IMR-90 (cell line): ENCODE measurements at regions not wholly inside any gene's neighbourhood (a gene's known extent, or its start where the extent isn't known, plus 50 kb on each side); places are given as distances from the start of the nearest gene placed in this dataset.

Experiments used
- ATAC-seq: fragments of 200-7000 bp; cut with Tn5 transposase; 2 replicates; pipeline ENCODE4 v1.9.1; 2020; ENCODE audit warnings: low read depth, mild to moderate bottlenecking, moderate library complexity
- BruUV-seq: library from RNA; stranded (reverse); fragments of 400-500 nt; replicated peaks from 2 replicates; lab custom pipeline; 2021; lab: Mats Ljungman, UMichigan
- CTCF ChIA-PET: fragments of 300-600 bp; formaldehyde crosslinking; extraction: SDS; loops from one replicate; lab custom pipeline; 2021; ENCODE audit warnings: antibody characterized with exemption; lab: Yijun Ruan, JAX
- POLR2A ChIA-PET: fragments of 300-600 bp; sonication (Branson Sonifier 250); formaldehyde crosslinking; loops from one replicate; lab custom pipeline; 2022; ENCODE audit warnings: antibody characterized with exemption; ENCODE audit not compliant: unreplicated experiment; lab: Charles Lee
- DNase-seq: peaks from one replicate; pipeline ENCODE4 v3.0.0; 2013
- H2AFZ ChIP-seq: replicated peaks from 2 replicates; pipeline ENCODE3; 2013; ENCODE audit warnings: low read length, mild to moderate bottlenecking; ENCODE audit not compliant: poor library complexity
- H2AK5ac ChIP-seq: 2 replicates; pipeline ENCODE4 v1.6.1; 2013; ENCODE audit warnings: low read depth, low read length, inconsistent platforms
- H2AK9ac ChIP-seq: replicated peaks from 2 replicates; pipeline ENCODE3; 2013; ENCODE audit warnings: mild to moderate bottlenecking, low read depth, low read length, moderate library complexity; ENCODE audit not compliant: poor library complexity
- H2BK120ac ChIP-seq: 2 replicates; pipeline ENCODE4 v1.6.1; 2013; ENCODE audit warnings: low read depth, low read length, inconsistent platforms
- H2BK15ac ChIP-seq: 3 replicates; pipeline ENCODE4 v1.6.1; 2013; ENCODE audit warnings: low read depth, low read length, inconsistent platforms
- H2BK20ac ChIP-seq: 2 replicates; pipeline ENCODE4 v1.6.1; 2013; ENCODE audit warnings: low read depth, mild to moderate bottlenecking, inconsistent platforms, low read length, moderate library complexity
- H2BK5ac ChIP-seq: 2 replicates; pipeline ENCODE4 v1.6.1; 2013; ENCODE audit warnings: mild to moderate bottlenecking, low read depth, low read length, inconsistent platforms; ENCODE audit not compliant: poor library complexity, severe bottlenecking
- H3K14ac ChIP-seq: replicated peaks from 2 replicates; pipeline ENCODE4 v1.6.1; 2013; ENCODE audit warnings: low read depth, low read length, inconsistent platforms
- H3K18ac ChIP-seq: 2 replicates; pipeline ENCODE4 v1.6.1; 2013; ENCODE audit warnings: low read depth, low read length, control low read depth
- H3K23ac ChIP-seq: 2 replicates; pipeline ENCODE4 v1.6.1; 2013; ENCODE audit warnings: low read depth, low read length, inconsistent platforms
- H3K27ac ChIP-seq: 2 replicates; pipeline ENCODE4 v1.5.1; 2013; ENCODE audit warnings: mild to moderate bottlenecking, control low read depth, low read length; ENCODE audit not compliant: insufficient read depth
- H3K27me3 ChIP-seq: 2 replicates; pipeline ENCODE4 v1.6.1; 2013; ENCODE audit warnings: low read length; ENCODE audit not compliant: control insufficient read depth, insufficient read depth
- H3K36me3 ChIP-seq: 2 replicates; pipeline ENCODE4 v1.6.1; 2013; ENCODE audit warnings: low read length, mixed read lengths; ENCODE audit not compliant: control insufficient read depth, insufficient read depth
- H3K4ac ChIP-seq: 2 replicates; pipeline ENCODE4 v1.6.1; 2013; ENCODE audit warnings: low read depth, low read length, inconsistent platforms
- H3K4me1 ChIP-seq: 2 replicates; pipeline ENCODE4 v1.6.1; 2013; ENCODE audit warnings: low read length, mixed read lengths; ENCODE audit not compliant: control insufficient read depth, insufficient read depth
- H3K4me2 ChIP-seq: 2 replicates; pipeline ENCODE4 v1.6.1; 2013; ENCODE audit warnings: low read depth, mild to moderate bottlenecking, control low read depth, low read length, moderate library complexity
- H3K4me3 ChIP-seq: 2 replicates; pipeline ENCODE4 v1.5.1; 2013; ENCODE audit warnings: low read depth, mild to moderate bottlenecking, control low read depth, low read length, moderate library complexity; ENCODE audit not compliant: insufficient read depth
- H3K56ac ChIP-seq: 2 replicates; pipeline ENCODE4 v1.6.1; 2013; ENCODE audit warnings: low read length, inconsistent platforms; ENCODE audit not compliant: insufficient read depth; ENCODE audit errors: extremely low read depth
- H3K79me1 ChIP-seq, 2 experiments: 2 replicates each; pipeline ENCODE4 v1.6.1; 2013; ENCODE audit warnings: low read length in 2 of 2, inconsistent platforms in 1 of 2, low read depth in 1 of 2
- H3K9ac ChIP-seq: 2 replicates; pipeline ENCODE4 v1.6.1; 2013; ENCODE audit warnings: low read depth, low read length, control low read depth
- H3K9me1 ChIP-seq: 2 replicates; pipeline ENCODE4 v1.6.1; 2013; ENCODE audit warnings: low read length, inconsistent platforms; ENCODE audit not compliant: insufficient read depth
- H3K9me3 ChIP-seq: 2 replicates; pipeline ENCODE4 v1.6.1; 2013; ENCODE audit warnings: low read length; ENCODE audit not compliant: control insufficient read depth, insufficient read depth
- H4K20me1 ChIP-seq: 2 replicates; pipeline ENCODE4 v1.6.1; 2013; ENCODE audit warnings: low read length, inconsistent platforms; ENCODE audit not compliant: insufficient read depth
- H4K5ac ChIP-seq: 2 replicates; pipeline ENCODE4 v1.6.1; 2013; ENCODE audit warnings: mild to moderate bottlenecking, low read depth, low read length, control low read depth
- H4K8ac ChIP-seq, 2 experiments: 2 replicates each; pipeline ENCODE4 v1.6.1; 2013; ENCODE audit warnings: low read depth in 2 of 2, low read length in 2 of 2, control low read depth in 1 of 2, inconsistent platforms in 1 of 2
- H4K91ac ChIP-seq: 2 replicates; pipeline ENCODE4 v1.6.1; 2013; ENCODE audit warnings: low read depth, low read length, inconsistent platforms; ENCODE audit not compliant: insufficient read depth
- BHLHE40 ChIP-seq: fragments of 150-350 bp; IDR thresholded peaks from 2 replicates; pipeline ENCODE4 v1.6.1; 2016; ENCODE audit warnings: mild to moderate bottlenecking, low read depth, low read length
- CEBPB ChIP-seq: IDR thresholded peaks from 2 replicates; pipeline ENCODE4 v1.6.1; 2012; ENCODE audit warnings: low read depth, low read length, improper control_type of control experiment
- CHD1 ChIP-seq: IDR thresholded peaks from 2 replicates; pipeline ENCODE4 v1.6.1; 2012; ENCODE audit warnings: low read depth, low read length, improper control_type of control experiment
- CTCF ChIP-seq: conservative IDR thresholded peaks from 2 replicates; pipeline ENCODE4 v1.5.1; 2012; ENCODE audit warnings: mild to moderate bottlenecking, low read depth, low read length, improper control_type of control experiment
- FOS ChIP-seq: fragments of 150-350 bp; IDR thresholded peaks from 2 replicates; pipeline ENCODE4 v1.6.1; 2016; ENCODE audit warnings: low read depth, low read length
- MAFK ChIP-seq: IDR thresholded peaks from 2 replicates; pipeline ENCODE4 v1.6.1; 2012; ENCODE audit warnings: low read depth, low read length, improper control_type of control experiment
- MAZ ChIP-seq: IDR thresholded peaks from 2 replicates; pipeline ENCODE4 v1.6.1; 2012; ENCODE audit warnings: low read depth, mild to moderate bottlenecking, low read length, improper control_type of control experiment, moderate library complexity, borderline replicate concordance
- MXI1 ChIP-seq: IDR thresholded peaks from 2 replicates; pipeline ENCODE4 v1.6.1; 2012; ENCODE audit warnings: low read depth, mild to moderate bottlenecking, low read length, moderate library complexity, borderline replicate concordance
- NFE2L2 ChIP-seq: fragments of 150-350 bp; IDR thresholded peaks from 2 replicates; pipeline ENCODE4 v1.6.1; 2016; ENCODE audit warnings: low read depth, mild to moderate bottlenecking, low read length
- POLR2A ChIP-seq: IDR thresholded peaks from 2 replicates; pipeline ENCODE4 v1.6.1; 2012; ENCODE audit warnings: mild to moderate bottlenecking, low read depth, low read length
- RAD21 ChIP-seq: IDR thresholded peaks from 2 replicates; pipeline ENCODE4 v1.6.1; 2012; ENCODE audit warnings: low read length, improper control_type of control experiment
- RCOR1 ChIP-seq: IDR thresholded peaks from 2 replicates; pipeline ENCODE4 v1.6.1; 2012; ENCODE audit warnings: mild to moderate bottlenecking, low read length, improper control_type of control experiment; ENCODE audit not compliant: insufficient replicate concordance
- RFX5 ChIP-seq: IDR thresholded peaks from 2 replicates; pipeline ENCODE4 v1.8.0; 2012; ENCODE audit warnings: low read depth, mild to moderate bottlenecking, low read length, moderate library complexity
- SMC3 ChIP-seq: fragments of 150-350 bp; IDR thresholded peaks from 2 replicates; pipeline ENCODE4 v1.6.1; 2016; ENCODE audit warnings: low read depth, mild to moderate bottlenecking, antibody characterized with exemption, low read length, moderate library complexity
- USF2 ChIP-seq: fragments of 150-350 bp; IDR thresholded peaks from 2 replicates; pipeline ENCODE4 v1.6.1; 2017; ENCODE audit warnings: mild to moderate bottlenecking, antibody characterized with exemption, low read length, low read depth
- WGBS, 2 experiments: methylation state at CpG; one replicate each; pipeline versions ENCODE4 v1.1.5 to v1.1.7; 2013; ENCODE audit warnings: missing lambda C conversion rate in 2 of 2; ENCODE audit not compliant: insufficient read length in 1 of 2; ENCODE audit errors: extremely low coverage in 2 of 2; 5-methylcytosine and 5-hydroxymethylcytosine counted together
- dilution Hi-C: fragments of 300-500 bp; cut with HindIII; formaldehyde crosslinking; loops from one replicate; pipeline ENCODE4 v1.14.3; 2018; ENCODE audit warnings: low sequenced_read_pairs; ENCODE audit not compliant: unreplicated experiment
- in situ Hi-C: fragments of 300-500 bp; cut with MboI; formaldehyde crosslinking; loops from 3 replicates; pipeline ENCODE4 v1.14.3; 2019; ENCODE audit warnings: low sequenced_read_pairs, inconsistent platforms, mixed read lengths
- intact Hi-C: fragments of 100-400 bp; cut with micrococcal nuclease; formaldehyde crosslinking; loops from 2 replicates; pipeline ENCODE4 v1.10.0; 2022

GRCh38 chr11:37786214-37786755, 1188.2 kb upstream of the RAG2 start:
- peak; percentile 74 for DNase-seq
- no peak overlapping the region for H2AFZ ChIP-seq
- peak overlapping the region; percentile 44; the same call in 1 of the 2 replicates for H3K4me2 ChIP-seq
- WGBS, 2 experiments: no CpG with 5 or more reads among the region's 1 CpG
- BruUV-seq: no TSS peak
- peak overlapping the region; percentile 82 for H2BK5ac ChIP-seq
- no peaks in the 10 kb centered on the region for H4K20me1 ChIP-seq
- peak overlapping the region; percentile 49 for H3K4ac ChIP-seq
- no peaks in the 10 kb centered on the region for H3K36me3 ChIP-seq
- peak overlapping the region; percentile 27 for H2BK20ac ChIP-seq
- no peak overlapping the region for H3K4me3 ChIP-seq
- H4K5ac ChIP-seq: peak overlapping the region; percentile 80; the same call in 1 of the 2 replicates
- ChIA-PET POLR2A (no interaction called here), CTCF (no interaction called here)
- H3K56ac ChIP-seq: 0 out of 2 replicates have a peak overlapping the region, but pooled peaks have one; percentile 9
- ATAC-seq: peak; percentile 71
- peak overlapping the region; percentile 43; the same call in 1 of the 2 replicates for H2AK5ac ChIP-seq
- intact Hi-C loops (no loop called here), in situ Hi-C loops (no loop called here), dilution Hi-C loops (no loop called here)
- H3K27ac ChIP-seq: no peak overlapping the region; the same call in 1 of the 2 replicates
- H3K14ac ChIP-seq: 0 out of 2 replicates have a peak overlapping the region, but pooled peaks have one; percentile 5
- H4K8ac ChIP-seq: peak overlapping the region; percentile 47 to 63; a peak in 2 of 4 replicates
- H3K9me1 ChIP-seq: no peaks in the 10 kb centered on the region
- no peak overlapping the region for H3K9ac ChIP-seq
- no peaks in the 10 kb centered on the region for H3K27me3 ChIP-seq
- H2BK15ac ChIP-seq: 0 out of 3 replicates have a peak overlapping the region, but pooled peaks have one; percentile 44
- no peaks in the 10 kb centered on the region for H3K79me1 ChIP-seq
- no peaks in the 10 kb centered on the region; the same call in 1 of the 2 replicates for H3K9me3 ChIP-seq
- peak overlapping the region; percentile 27; the same call in 1 of the 2 replicates for H4K91ac ChIP-seq
- peak overlapping the region; percentile 92; the same call in 1 of the 2 replicates for H3K18ac ChIP-seq
- peak overlapping the region; percentile 53; the same call in 1 of the 2 replicates for H3K23ac ChIP-seq
- peak overlapping the region; percentile 74 for H2BK120ac ChIP-seq
- H2AK9ac ChIP-seq: no peak overlapping the region
- H3K4me1 ChIP-seq: peaks cover 5% of the 10 kb centered on the region; the same call in 1 of the 2 replicates
- no peak for TF ChIP-seq MAFK
- no peak for TF ChIP-seq NFE2L2
- TF ChIP-seq SMC3: no peak
- no peak for TF ChIP-seq RFX5
- TF ChIP-seq RAD21: no peak
- TF ChIP-seq MXI1: no peak
- no peak for TF ChIP-seq CEBPB
- TF ChIP-seq MAZ: no peak
- no peak for TF ChIP-seq BHLHE40
- no peak for TF ChIP-seq POLR2A
- no peak for TF ChIP-seq RCOR1
- no peak for TF ChIP-seq USF2
- TF ChIP-seq CHD1: no peak
- TF ChIP-seq CTCF: no peak
- no peak for TF ChIP-seq FOS
